K562 (cell line): ENCODE measurements at regions not wholly inside any gene's neighbourhood (a gene's known extent, or its start where the extent isn't known, plus 50 kb on each side); places are given as distances from the start of the nearest gene placed in this dataset.
"Not testable (repeated sequence)": the region's sequence is repeated elsewhere in the genome, so short reads cannot be mapped to it uniquely, and the experiment has no call there.

Source experiments
- ATAC-seq: fragments of 200-7000 bp; cut with Tn5 transposase; 3 replicates; pipeline ENCODE4 v1.9.1; 2020; ENCODE audit warnings: moderate library complexity
- BruUV-seq: library from RNA; stranded (reverse); fragments of 400-500 nt; replicated peaks from 2 replicates; lab custom pipeline; 2021; lab: Mats Ljungman, UMichigan
- CTCF ChIA-PET: fragments of 300-600 bp; formaldehyde crosslinking; extraction: SDS; loops from one replicate; lab custom pipeline; 2021; ENCODE audit warnings: low intra/inter-chr PET ratio; lab: Yijun Ruan, JAX
- POLR2A ChIA-PET: fragments of 300-600, 350-650 bp; sonication (Branson Sonifier 250); formaldehyde crosslinking; extraction: SDS; loops from one replicate; lab custom pipeline; 2021; ENCODE audit warnings: antibody characterized with exemption, inconsistent platforms; lab: Yijun Ruan, JAX
- DNase-seq, 4 experiments: peaks; one replicate each; pipeline versions ENCODE4 v3.0.0 to v3.0.0-alpha.2; 2011 to 2018; ENCODE audit warnings: low spot score in 3 of 4, mixed read lengths in 3 of 4; ENCODE audit errors: extremely low read depth in 1 of 4
- FAIRE-seq: peaks from 2 replicates; lab custom pipeline; 2011; peaks lifted over from hg19 to GRCh38; lab: Jason Lieb, UNC
- H2AFZ ChIP-seq: 2 replicates; pipeline ENCODE4 v1.6.0; 2011; ENCODE audit warnings: low read depth, low read length, control low read depth, inconsistent platforms
- H3K27ac ChIP-seq: fragments of 200-600 bp; 3 replicates; pipeline ENCODE4 v1.8.0; 2011; ENCODE audit warnings: low read depth, mild to moderate bottlenecking, control low read depth, inconsistent platforms, low read length, moderate library complexity, mixed read lengths; ENCODE audit errors: extremely low read depth
- H3K27me3 ChIP-seq, 2 experiments: fragments of 300-600 bp in 1 of 2; 2 replicates in 1 of 2; 3 replicates in 1 of 2; pipeline versions ENCODE4 v1.6.0 to v1.8.0; 2011; ENCODE audit warnings: inconsistent platforms in 2 of 2, low read length in 2 of 2, mild to moderate bottlenecking in 1 of 2, mixed read lengths in 1 of 2, moderate library complexity in 1 of 2; ENCODE audit not compliant: control insufficient read depth in 2 of 2, insufficient read depth in 2 of 2
- H3K36me3 ChIP-seq: fragments of 300-600 bp; 3 replicates; pipeline ENCODE4 v1.8.0; 2011; ENCODE audit warnings: mild to moderate bottlenecking, low read length, inconsistent platforms; ENCODE audit not compliant: control insufficient read depth, insufficient read depth
- H3K4me1 ChIP-seq, 2 experiments: fragments of 200-600 bp in 1 of 2; replicated peaks in 1 of 2; 2 replicates in 1 of 2; 3 replicates in 1 of 2; pipeline versions ENCODE4 v1.5.1 to v1.8.0; 2011; ENCODE audit warnings: inconsistent platforms in 2 of 2, low read length in 2 of 2, mild to moderate bottlenecking in 1 of 2, mixed read lengths in 1 of 2, moderate library complexity in 1 of 2; ENCODE audit not compliant: control insufficient read depth in 2 of 2, insufficient read depth in 2 of 2
- H3K4me2 ChIP-seq: 2 replicates; pipeline ENCODE4 v1.6.1; 2011; ENCODE audit warnings: low read length, control low read depth, inconsistent platforms, mixed read lengths; ENCODE audit not compliant: insufficient read depth
- H3K4me3 ChIP-seq: fragments of 200-600 bp; sonication (generic), shearing (Covaris generic); 2 replicates; pipeline ENCODE4 v1.5.1; 2016; ENCODE audit warnings: control low read depth, inconsistent platforms
- H3K79me2 ChIP-seq: fragments of 200-600 bp; 3 replicates; pipeline ENCODE4 v1.8.0; 2011; ENCODE audit warnings: low read length, inconsistent platforms; ENCODE audit not compliant: control insufficient read depth, insufficient read depth
- H3K9ac ChIP-seq, 2 experiments: 2 replicates each; pipeline versions ENCODE4 v1.6.0 to v1.6.1; 2011; ENCODE audit warnings: low read depth in 2 of 2, low read length in 2 of 2, control low read depth in 1 of 2, inconsistent platforms in 1 of 2, mild to moderate bottlenecking in 1 of 2, mixed read lengths in 1 of 2; ENCODE audit not compliant: insufficient read depth in 1 of 2
- H3K9me1 ChIP-seq: one replicate; pipeline ENCODE4 v1.6.0; 2011; ENCODE audit warnings: inconsistent platforms, mild to moderate bottlenecking, low read length, moderate library complexity; ENCODE audit not compliant: control insufficient read depth, insufficient read depth
- H3K9me3 ChIP-seq: replicated peaks from 2 replicates; pipeline ENCODE4 v1.5.1; 2011; ENCODE audit warnings: low read depth, low read length, inconsistent platforms; ENCODE audit not compliant: control insufficient read depth, insufficient read depth
- H4K20me1 ChIP-seq: replicated peaks from 2 replicates; pipeline ENCODE4 v1.6.1; 2011; ENCODE audit warnings: low read length, inconsistent platforms, mixed read lengths; ENCODE audit not compliant: control insufficient read depth, insufficient read depth
- ARID1B ChIP-seq: fragments of 450-650 bp; IDR thresholded peaks from 2 replicates; pipeline ENCODE4 v1.6.1; 2016; ENCODE audit warnings: antibody characterized with exemption, mild to moderate bottlenecking, inconsistent platforms
- HCFC1 ChIP-seq: IDR thresholded peaks from 2 replicates; pipeline ENCODE4 v1.6.1; 2012; ENCODE audit warnings: low read depth, low read length, improper control_type of control experiment
- HSF4 ChIP-seq: fragments of 250-450 bp; sonication (Bioruptor Pico); IDR thresholded peaks from 2 replicates; pipeline ENCODE4 v2.1.2; 2022; ENCODE audit warnings: mild to moderate bottlenecking, moderate library complexity, borderline replicate concordance
- LEF1 ChIP-seq: fragments of 450-650 bp; IDR thresholded peaks from 2 replicates; pipeline ENCODE4 v1.6.1; 2016; ENCODE audit warnings: mild to moderate bottlenecking
- SMAD3 ChIP-seq: fragments of 450-650 bp; formaldehyde crosslinking; conservative IDR thresholded peaks from 2 replicates; pipeline ENCODE4 v1.4.0; 2020; ENCODE audit warnings: mild to moderate bottlenecking
- THRAP3 ChIP-seq: fragments of 450-650 bp; IDR thresholded peaks from 2 replicates; pipeline ENCODE4 v1.6.1; 2016; ENCODE audit warnings: mild to moderate bottlenecking, inconsistent platforms, borderline replicate concordance
- WGBS: fragments of 100-300 bp; shearing (Covaris generic); methylation state at CpG from one replicate; pipeline ENCODE4 v1.1.6; 2016; ENCODE audit warnings: low coverage, mixed read lengths; ENCODE audit not compliant: insufficient coverage; ENCODE audit errors: missing lambda C conversion rate; 5-methylcytosine and 5-hydroxymethylcytosine counted together
- in situ Hi-C: fragments of 300-500 bp; cut with MboI; formaldehyde crosslinking; loops from 4 replicates; pipeline ENCODE4 v1.15.0; 2018; ENCODE audit warnings: inconsistent platforms, mixed read lengths
- intact Hi-C: fragments of 100-400 bp; cut with micrococcal nuclease; formaldehyde crosslinking; loops from 2 replicates; pipeline ENCODE4 v1.14.2; 2022
- TF ChIP-seq, protein P1 (sequence below): fragments of 450-650 bp; IDR thresholded peaks from 2 replicates; pipeline ENCODE4 v1.6.1; 2016; ENCODE audit warnings: borderline replicate concordance
- TF ChIP-seq, protein P2 (sequence below): fragments of 450-650 bp; IDR thresholded peaks from 2 replicates; pipeline ENCODE4 v1.6.1; 2016; ENCODE audit warnings: antibody characterized with exemption
- TF ChIP-seq, protein P3 (sequence below): sonication (generic); formaldehyde crosslinking; IDR thresholded peaks from 2 replicates; pipeline ENCODE4 v1.8.0; 2023; ENCODE audit warnings: mild to moderate bottlenecking, missing genetic modification reagents
- TF ChIP-seq, protein P4 (sequence below): fragments of 450-650 bp; formaldehyde crosslinking; IDR thresholded peaks from 2 replicates; pipeline ENCODE4 v1.4.0; 2020; ENCODE audit warnings: mild to moderate bottlenecking, moderate library complexity

DNA sequence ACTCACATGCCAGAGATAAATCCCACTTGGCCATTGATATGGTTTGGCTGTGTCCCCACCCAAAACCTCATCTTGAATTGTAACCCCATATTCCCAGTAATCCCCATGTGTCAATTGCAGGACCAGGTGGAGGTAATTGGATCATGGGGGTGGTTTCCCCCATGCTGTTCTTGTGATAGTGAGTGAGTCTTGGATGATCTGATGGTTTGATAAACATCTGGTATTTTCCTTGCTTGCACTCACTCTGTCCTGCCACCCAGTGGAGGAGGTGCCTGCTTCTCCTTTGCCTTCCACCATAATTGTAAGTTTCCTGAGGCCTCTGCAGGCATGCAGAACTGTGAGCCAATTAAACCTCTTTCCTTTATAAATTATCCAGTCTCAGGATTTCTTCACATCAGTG lies 50.4 kb upstream of the B3GAT2 start:
- H3K4me2 ChIP-seq, FAIRE-seq, H3K9me3 ChIP-seq, H3K27ac ChIP-seq, intact Hi-C loops, POLR2A ChIA-PET, H2AFZ ChIP-seq, H3K4me3 ChIP-seq, in situ Hi-C loops, H3K4me1 ChIP-seq, H3K79me2 ChIP-seq, H3K36me3 ChIP-seq, H3K9me1 ChIP-seq, H4K20me1 ChIP-seq, ATAC-seq, CTCF ChIA-PET, BruUV-seq, DNase-seq, H3K27me3 ChIP-seq, H3K9ac ChIP-seq: not testable (repeated sequence)

DNA sequence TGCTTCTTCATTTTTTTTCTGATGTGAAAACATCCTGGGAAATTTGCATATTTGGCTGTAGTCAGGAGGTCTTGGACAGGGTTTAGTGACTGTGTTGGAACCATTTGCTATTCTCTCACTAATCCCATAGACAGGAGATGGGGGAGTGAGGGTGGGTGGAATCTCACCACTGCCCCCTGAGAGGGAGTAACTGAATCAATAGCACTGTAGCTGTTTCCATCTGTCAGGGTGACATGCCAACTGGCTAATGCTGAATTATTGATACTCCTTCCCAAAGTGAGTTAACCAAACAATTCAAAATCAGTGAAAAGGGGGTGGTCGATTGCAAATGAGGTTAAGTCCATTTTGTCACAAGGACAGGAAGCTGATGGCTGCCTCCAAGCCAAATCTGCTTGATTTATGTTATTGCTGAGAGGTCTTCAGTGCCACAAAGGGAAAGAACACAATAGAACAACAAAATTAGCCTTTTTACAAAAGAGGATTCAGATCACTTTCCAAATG lies 55.1 kb upstream of the B3GAT2 start:
- no peaks in the 10 kb centered on the region for H3K4me1 ChIP-seq
- no peak overlapping the region for H3K4me2 ChIP-seq
- H4K20me1 ChIP-seq: no peaks in the 10 kb centered on the region
- H3K27ac ChIP-seq: no peak overlapping the region
- 0% methylated on average over 1 of the region's 1 CpG for WGBS
- POLR2A ChIA-PET: no interaction called here
- no peak for DNase-seq
- no peaks in the 10 kb centered on the region for H3K27me3 ChIP-seq
- H3K36me3 ChIP-seq: no peaks in the 10 kb centered on the region
- no peak overlapping the region for H3K9ac ChIP-seq
- no peaks in the 10 kb centered on the region for H3K9me3 ChIP-seq
- intact Hi-C loops: loop anchor here (2.0 to 10.0 kb wide), 5 partner anchors 127 to 790 kb away; no protein-coding TSS in a partner anchor
- no peak overlapping the region for H3K4me3 ChIP-seq
- in situ Hi-C loops: no loop called here
- no peak overlapping the region for H2AFZ ChIP-seq
- ATAC-seq: no peak
- no TSS peak for BruUV-seq
- no peak for FAIRE-seq
- CTCF ChIA-PET: interaction anchor here (1.2 to 1.3 kb wide), 2 partner anchors 641 to 791 kb away, joined by 3 to 5 read pairs; no protein-coding TSS in a partner anchor
- H3K79me2 ChIP-seq: no peaks in the 10 kb centered on the region
- H3K9me1 ChIP-seq: no peaks in the 10 kb centered on the region
- TF ChIP-seq, protein P1, sequence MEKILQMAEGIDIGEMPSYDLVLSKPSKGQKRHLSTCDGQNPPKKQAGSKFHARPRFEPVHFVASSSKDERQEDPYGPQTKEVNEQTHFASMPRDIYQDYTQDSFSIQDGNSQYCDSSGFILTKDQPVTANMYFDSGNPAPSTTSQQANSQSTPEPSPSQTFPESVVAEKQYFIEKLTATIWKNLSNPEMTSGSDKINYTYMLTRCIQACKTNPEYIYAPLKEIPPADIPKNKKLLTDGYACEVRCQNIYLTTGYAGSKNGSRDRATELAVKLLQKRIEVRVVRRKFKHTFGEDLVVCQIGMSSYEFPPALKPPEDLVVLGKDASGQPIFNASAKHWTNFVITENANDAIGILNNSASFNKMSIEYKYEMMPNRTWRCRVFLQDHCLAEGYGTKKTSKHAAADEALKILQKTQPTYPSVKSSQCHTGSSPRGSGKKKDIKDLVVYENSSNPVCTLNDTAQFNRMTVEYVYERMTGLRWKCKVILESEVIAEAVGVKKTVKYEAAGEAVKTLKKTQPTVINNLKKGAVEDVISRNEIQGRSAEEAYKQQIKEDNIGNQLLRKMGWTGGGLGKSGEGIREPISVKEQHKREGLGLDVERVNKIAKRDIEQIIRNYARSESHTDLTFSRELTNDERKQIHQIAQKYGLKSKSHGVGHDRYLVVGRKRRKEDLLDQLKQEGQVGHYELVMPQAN: no peak
- TF ChIP-seq HCFC1 (no peak), ARID1B (no peak), LEF1 (no peak), HSF4 (no peak), THRAP3 (no peak), SMAD3 (CRISPR knock-in tag) (no peak)
- TF ChIP-seq, protein P2, sequence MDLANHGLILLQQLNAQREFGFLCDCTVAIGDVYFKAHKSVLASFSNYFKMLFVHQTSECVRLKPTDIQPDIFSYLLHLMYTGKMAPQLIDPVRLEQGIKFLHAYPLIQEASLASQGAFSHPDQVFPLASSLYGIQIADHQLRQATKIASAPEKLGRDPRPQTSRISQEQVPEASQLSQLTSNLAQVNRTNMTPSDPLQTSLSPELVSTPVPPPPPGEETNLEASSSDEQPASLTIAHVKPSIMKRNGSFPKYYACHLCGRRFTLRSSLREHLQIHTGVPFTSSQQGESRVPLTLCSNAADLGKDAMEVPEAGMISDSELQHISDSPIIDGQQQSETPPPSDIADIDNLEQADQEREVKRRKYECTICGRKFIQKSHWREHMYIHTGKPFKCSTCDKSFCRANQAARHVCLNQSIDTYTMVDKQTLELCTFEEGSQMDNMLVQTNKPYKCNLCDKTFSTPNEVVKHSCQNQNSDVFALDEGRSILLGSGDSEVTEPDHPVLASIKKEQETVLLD: no peak
- TF ChIP-seq, protein P3, sequence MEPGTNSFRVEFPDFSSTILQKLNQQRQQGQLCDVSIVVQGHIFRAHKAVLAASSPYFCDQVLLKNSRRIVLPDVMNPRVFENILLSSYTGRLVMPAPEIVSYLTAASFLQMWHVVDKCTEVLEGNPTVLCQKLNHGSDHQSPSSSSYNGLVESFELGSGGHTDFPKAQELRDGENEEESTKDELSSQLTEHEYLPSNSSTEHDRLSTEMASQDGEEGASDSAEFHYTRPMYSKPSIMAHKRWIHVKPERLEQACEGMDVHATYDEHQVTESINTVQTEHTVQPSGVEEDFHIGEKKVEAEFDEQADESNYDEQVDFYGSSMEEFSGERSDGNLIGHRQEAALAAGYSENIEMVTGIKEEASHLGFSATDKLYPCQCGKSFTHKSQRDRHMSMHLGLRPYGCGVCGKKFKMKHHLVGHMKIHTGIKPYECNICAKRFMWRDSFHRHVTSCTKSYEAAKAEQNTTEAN: no peak
- TF ChIP-seq, protein P4, sequence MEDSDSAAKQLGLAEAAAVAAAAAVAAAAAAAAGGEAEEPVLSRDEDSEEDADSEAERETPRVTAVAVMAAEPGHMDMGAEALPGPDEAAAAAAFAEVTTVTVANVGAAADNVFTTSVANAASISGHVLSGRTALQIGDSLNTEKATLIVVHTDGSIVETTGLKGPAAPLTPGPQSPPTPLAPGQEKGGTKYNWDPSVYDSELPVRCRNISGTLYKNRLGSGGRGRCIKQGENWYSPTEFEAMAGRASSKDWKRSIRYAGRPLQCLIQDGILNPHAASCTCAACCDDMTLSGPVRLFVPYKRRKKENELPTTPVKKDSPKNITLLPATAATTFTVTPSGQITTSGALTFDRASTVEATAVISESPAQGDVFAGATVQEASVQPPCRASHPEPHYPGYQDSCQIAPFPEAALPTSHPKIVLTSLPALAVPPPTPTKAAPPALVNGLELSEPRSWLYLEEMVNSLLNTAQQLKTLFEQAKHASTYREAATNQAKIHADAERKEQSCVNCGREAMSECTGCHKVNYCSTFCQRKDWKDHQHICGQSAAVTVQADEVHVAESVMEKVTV (CRISPR knock-in tag): no peak
